ENCODE measurements at regions not wholly inside any gene's neighbourhood (a gene's known extent, or its start where the extent isn't known, plus 50 kb on each side); places are given as distances from the start of the nearest gene placed in this dataset.

- TF ChIP-seq CTCF (IDR thresholded peaks at IDR 0.05; ENCODE audit: control extremely low read depth, extremely low read depth, low read depth, missing control alignments): no peak
- ChIA-PET POLR2A (no interaction called here), CTCF (interaction anchor here (1.6 kb wide), 1 partner anchor 13 kb away, joined by 3 read pairs; no protein-coding TSS in a partner anchor)
- no peak for DNase-seq (ENCODE audit: extremely low spot score)
Observed at GRCh38 chr7:68417002-68417401, 1181.3 kb upstream of the AUTS2 start.

GRCh38 chr7:68417659-68418058 is 1180.6 kb upstream of the AUTS2 start:
- POLR2A ChIA-PET: no interaction called here
- CTCF ChIA-PET: interaction anchor here (1.6 kb wide), 1 partner anchor 13 kb away, joined by 3 read pairs; no protein-coding TSS in a partner anchor
- DNase-seq (ENCODE audit: extremely low spot score): no peak

GRCh38 chr7:68420342-68421192 is 1177.7 kb upstream of the AUTS2 start:
- TF ChIP-seq CTCF (IDR thresholded peaks at IDR 0.05; ENCODE audit: control extremely low read depth, extremely low read depth, low read depth, missing control alignments): no peak
- CTCF ChIA-PET: interaction anchor here (1.2 kb wide), 1 partner anchor 9 kb away, joined by 4 read pairs; no protein-coding TSS in a partner anchor
- POLR2A ChIA-PET: interaction anchor here (0.7 kb wide), 1 partner anchor 10 kb away, joined by 4 read pairs; no protein-coding TSS in a partner anchor
- DNase-seq (ENCODE audit: extremely low spot score): no peak

More at GRCh38 chr7:68417659-68418058, 1180.6 kb upstream of the AUTS2 start:
- no peak for TF ChIP-seq CTCF (IDR thresholded peaks at IDR 0.05; ENCODE audit: control extremely low read depth, extremely low read depth, low read depth, missing control alignments)

- DNase-seq (ENCODE audit: extremely low spot score): no peak
- TF ChIP-seq CTCF (IDR thresholded peaks at IDR 0.05; ENCODE audit: control extremely low read depth, extremely low read depth, low read depth, missing control alignments): no peak
- POLR2A ChIA-PET: no interaction called here
- CTCF ChIA-PET: no interaction called here
Observed at GRCh38 chr7:68421712-68422111, 1176.6 kb upstream of the AUTS2 start.

- no peak for TF ChIP-seq CTCF (IDR thresholded peaks at IDR 0.05; ENCODE audit: control extremely low read depth, extremely low read depth, low read depth, missing control alignments)
- POLR2A ChIA-PET: no interaction called here
- DNase-seq (ENCODE audit: extremely low spot score): no peak
- CTCF ChIA-PET: no interaction called here
Observed at GRCh38 chr7:68422281-68422680, 1176.0 kb upstream of the AUTS2 start.

GRCh38 chr7:68423356-68423755 is 1174.9 kb upstream of the AUTS2 start:
- no peak for DNase-seq (ENCODE audit: extremely low spot score)
- POLR2A ChIA-PET: no interaction called here
- no peak for TF ChIP-seq CTCF (IDR thresholded peaks at IDR 0.05; ENCODE audit: control extremely low read depth, extremely low read depth, low read depth, missing control alignments)
- CTCF ChIA-PET: no interaction called here
